Hepatocyte (in vitro differentiated cells): ENCODE measurements at regions not wholly inside any gene's neighbourhood (a gene's known extent, or its start where the extent isn't known, plus 50 kb on each side); places are given as distances from the start of the nearest gene placed in this dataset.

Experiments used
- DNase-seq: peaks from one replicate; pipeline ENCODE4 v3.0.0-alpha.2; 2016; ENCODE audit warnings: low spot score
- H2AFZ ChIP-seq: fragments of 200-600 bp; sonication (generic); 2 replicates; pipeline ENCODE4 v1.6.0; 2016; ENCODE audit warnings: antibody characterized with exemption, mild to moderate bottlenecking
- H3K27ac ChIP-seq: fragments of 200-600 bp; sonication (generic); 2 replicates; pipeline ENCODE4 v1.5.1; 2016; ENCODE audit warnings: mild to moderate bottlenecking
- H3K27me3 ChIP-seq: fragments of 200-600 bp; sonication (generic); 2 replicates; pipeline ENCODE4 v1.6.1; 2016
- H3K36me3 ChIP-seq: fragments of 200-600 bp; sonication (generic); replicated peaks from 2 replicates; pipeline ENCODE4 v1.5.1; 2016; ENCODE audit warnings: low read depth; ENCODE audit not compliant: insufficient read depth
- H3K4me1 ChIP-seq: fragments of 200-600 bp; sonication (generic); 2 replicates; pipeline ENCODE4 v1.5.1; 2016; ENCODE audit warnings: mild to moderate bottlenecking, moderate library complexity; ENCODE audit not compliant: insufficient read depth
- H3K4me2 ChIP-seq: fragments of 200-600 bp; sonication (generic); 2 replicates; pipeline ENCODE4 v1.6.0; 2016
- H3K4me3 ChIP-seq: fragments of 200-600 bp; sonication (generic); 2 replicates; pipeline ENCODE4 v1.5.1; 2016; ENCODE audit warnings: mild to moderate bottlenecking
- H3K79me2 ChIP-seq: fragments of 200-600 bp; sonication (generic); 2 replicates; pipeline ENCODE4 v1.6.0; 2017; ENCODE audit warnings: mild to moderate bottlenecking
- H3K9me2 ChIP-seq: fragments of 200-600 bp; sonication (generic); replicated peaks from 2 replicates; pipeline ENCODE4 v1.6.0; 2017; ENCODE audit warnings: mild to moderate bottlenecking; ENCODE audit not compliant: insufficient read depth
- H3K9me3 ChIP-seq: fragments of 200-600 bp; sonication (generic); 2 replicates; pipeline ENCODE4 v1.5.1; 2016; ENCODE audit warnings: low read depth, mild to moderate bottlenecking
- H4K20me1 ChIP-seq: fragments of 200-600 bp; sonication (generic); 2 replicates; pipeline ENCODE4 v1.6.0; 2016; ENCODE audit warnings: mild to moderate bottlenecking; ENCODE audit not compliant: insufficient read depth, poor library complexity, severe bottlenecking
- EZH2 ChIP-seq: fragments of 200-600 bp; sonication (generic); IDR thresholded peaks from 2 replicates; pipeline ENCODE4 v1.6.1; 2016; ENCODE audit warnings: antibody characterized with exemption, mild to moderate bottlenecking, borderline replicate concordance
- EZH2phosphoT487 ChIP-seq: fragments of 200-600 bp; sonication (generic); IDR thresholded peaks from one replicate; pipeline ENCODE4 v1.6.1; 2018; ENCODE audit warnings: antibody characterized with exemption, mild to moderate bottlenecking, low read depth, moderate library complexity; ENCODE audit not compliant: unreplicated experiment, severe bottlenecking
- WGBS: methylation state at CpG from one replicate; pipeline ENCODE4 v1.1.6; 2016; ENCODE audit warnings: low lambda C conversion rate; ENCODE audit errors: missing lambda C conversion rate; 5-methylcytosine and 5-hydroxymethylcytosine counted together
- TF ChIP-seq, protein P1 (sequence below): fragments of 200-600 bp; sonication (generic); IDR thresholded peaks from 2 replicates; pipeline ENCODE4 v1.5.1; 2016; ENCODE audit warnings: antibody characterized with exemption, mild to moderate bottlenecking; ENCODE audit not compliant: poor library complexity

DNA sequence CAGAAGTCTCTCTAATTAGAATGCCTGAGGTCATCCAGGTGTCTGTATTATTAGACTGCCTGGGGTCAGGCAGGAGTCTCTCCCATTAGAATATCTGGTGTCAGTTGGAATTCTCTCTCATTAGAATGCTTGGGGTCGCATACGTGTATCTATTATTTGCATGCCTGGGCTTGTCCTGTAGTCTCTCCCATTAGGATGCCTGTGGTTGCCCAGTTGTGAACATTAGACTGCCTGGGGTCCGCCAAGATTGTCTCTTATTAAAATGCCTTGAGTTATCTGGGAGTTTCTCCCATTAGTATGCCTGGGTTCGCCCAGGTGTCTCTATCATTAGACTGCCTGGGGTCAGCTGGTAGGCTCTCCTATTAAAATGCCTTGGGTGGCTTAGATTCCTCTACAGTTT lies 1494.7 kb downstream of the UQCRFS1 start:
- 85% methylated on average over 4 of the region's 4 CpGs for WGBS
- no peak for TF ChIP-seq EZH2
- TF ChIP-seq EZH2phosphoT487, result no peak
- TF ChIP-seq, protein P1, sequence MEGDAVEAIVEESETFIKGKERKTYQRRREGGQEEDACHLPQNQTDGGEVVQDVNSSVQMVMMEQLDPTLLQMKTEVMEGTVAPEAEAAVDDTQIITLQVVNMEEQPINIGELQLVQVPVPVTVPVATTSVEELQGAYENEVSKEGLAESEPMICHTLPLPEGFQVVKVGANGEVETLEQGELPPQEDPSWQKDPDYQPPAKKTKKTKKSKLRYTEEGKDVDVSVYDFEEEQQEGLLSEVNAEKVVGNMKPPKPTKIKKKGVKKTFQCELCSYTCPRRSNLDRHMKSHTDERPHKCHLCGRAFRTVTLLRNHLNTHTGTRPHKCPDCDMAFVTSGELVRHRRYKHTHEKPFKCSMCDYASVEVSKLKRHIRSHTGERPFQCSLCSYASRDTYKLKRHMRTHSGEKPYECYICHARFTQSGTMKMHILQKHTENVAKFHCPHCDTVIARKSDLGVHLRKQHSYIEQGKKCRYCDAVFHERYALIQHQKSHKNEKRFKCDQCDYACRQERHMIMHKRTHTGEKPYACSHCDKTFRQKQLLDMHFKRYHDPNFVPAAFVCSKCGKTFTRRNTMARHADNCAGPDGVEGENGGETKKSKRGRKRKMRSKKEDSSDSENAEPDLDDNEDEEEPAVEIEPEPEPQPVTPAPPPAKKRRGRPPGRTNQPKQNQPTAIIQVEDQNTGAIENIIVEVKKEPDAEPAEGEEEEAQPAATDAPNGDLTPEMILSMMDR, result no peak
- H3K9me2 ChIP-seq, result no peaks in the 10 kb centered on the region
- H3K27ac ChIP-seq, result no peak overlapping the region
- H4K20me1 ChIP-seq, result no peaks in the 10 kb centered on the region
- no peaks in the 10 kb centered on the region for H3K36me3 ChIP-seq
- no peaks in the 10 kb centered on the region for H3K4me1 ChIP-seq
- no peaks in the 10 kb centered on the region for H3K27me3 ChIP-seq
- H3K79me2 ChIP-seq, result no peaks in the 10 kb centered on the region
- H2AFZ ChIP-seq, result no peak overlapping the region
- H3K4me2 ChIP-seq, result no peak overlapping the region
- no peak overlapping the region for H3K4me3 ChIP-seq
- H3K9me3 ChIP-seq, result peaks cover 12% of the 10 kb centered on the region
- DNase-seq, result no peak

DNA sequence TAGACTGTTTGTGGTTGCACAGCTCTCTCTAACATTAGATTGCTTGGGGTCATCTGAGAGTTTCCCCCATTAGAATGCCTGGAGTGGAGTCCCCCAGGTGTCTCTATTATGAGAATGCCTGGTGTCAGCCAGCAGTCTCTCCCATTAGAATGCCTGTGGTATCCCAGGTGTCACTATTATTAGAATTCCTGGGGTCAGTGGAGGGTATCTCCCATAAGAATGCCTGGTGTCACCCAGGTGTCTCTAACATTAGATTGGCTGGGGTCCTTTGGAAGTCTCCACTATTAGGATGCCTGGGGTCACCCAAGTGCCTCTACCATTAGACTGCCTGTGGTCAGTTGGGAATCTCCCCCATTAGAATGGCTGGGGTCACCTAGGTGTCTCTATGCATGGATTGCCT lies 1495.1 kb downstream of the UQCRFS1 start:
- Histone ChIP-seq H3K27ac (no peak overlapping the region), H3K27me3 (no peaks in the 10 kb centered on the region), H3K9me2 (no peaks in the 10 kb centered on the region), H4K20me1 (no peaks in the 10 kb centered on the region), H3K4me3 (no peak overlapping the region), H3K4me1 (no peaks in the 10 kb centered on the region), H3K9me3 (peaks cover 12% of the 10 kb centered on the region), H3K36me3 (no peaks in the 10 kb centered on the region), H3K4me2 (no peak overlapping the region), H2AFZ (no peak overlapping the region), H3K79me2 (no peaks in the 10 kb centered on the region)
- DNase-seq, result no peak
- TF ChIP-seq EZH2, result no peak
- no peak for TF ChIP-seq EZH2phosphoT487
- TF ChIP-seq, protein P1, result no peak

DNA sequence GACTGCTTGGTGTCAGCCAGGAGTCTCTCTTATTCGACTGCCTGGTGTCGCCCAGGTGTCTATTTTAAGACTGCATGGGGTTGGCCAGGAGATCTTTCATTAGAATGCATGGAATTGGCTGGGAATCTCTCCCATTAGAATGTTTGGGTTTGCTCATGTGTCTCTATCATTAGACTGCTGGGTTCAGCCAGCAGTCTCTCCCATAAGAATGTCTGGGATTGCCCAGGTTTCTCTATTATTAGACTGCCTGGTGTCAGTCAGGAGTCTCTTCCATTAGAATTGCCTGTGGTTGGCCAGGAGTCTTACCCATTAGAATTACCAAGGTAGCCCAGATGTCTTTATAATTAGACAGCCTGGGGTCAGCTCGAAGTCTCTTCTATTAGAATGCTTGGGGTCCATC lies 1496.0 kb downstream of the UQCRFS1 start:
- no peaks in the 10 kb centered on the region for H4K20me1 ChIP-seq
- H3K27me3 ChIP-seq, result no peaks in the 10 kb centered on the region
- 58% methylated on average over 3 of the region's 3 CpGs for WGBS
- no peak overlapping the region for H2AFZ ChIP-seq
- H3K4me1 ChIP-seq, result no peaks in the 10 kb centered on the region
- H3K4me3 ChIP-seq, result no peak overlapping the region
- no peak for DNase-seq
- peaks cover 12% of the 10 kb centered on the region for H3K9me3 ChIP-seq
- H3K36me3 ChIP-seq, result no peaks in the 10 kb centered on the region
- H3K9me2 ChIP-seq, result no peaks in the 10 kb centered on the region
- no peak overlapping the region for H3K27ac ChIP-seq
- H3K79me2 ChIP-seq, result no peaks in the 10 kb centered on the region
- H3K4me2 ChIP-seq, result no peak overlapping the region
- TF ChIP-seq EZH2phosphoT487 (no peak), EZH2 (no peak)
- TF ChIP-seq, protein P1, result no peak

DNA sequence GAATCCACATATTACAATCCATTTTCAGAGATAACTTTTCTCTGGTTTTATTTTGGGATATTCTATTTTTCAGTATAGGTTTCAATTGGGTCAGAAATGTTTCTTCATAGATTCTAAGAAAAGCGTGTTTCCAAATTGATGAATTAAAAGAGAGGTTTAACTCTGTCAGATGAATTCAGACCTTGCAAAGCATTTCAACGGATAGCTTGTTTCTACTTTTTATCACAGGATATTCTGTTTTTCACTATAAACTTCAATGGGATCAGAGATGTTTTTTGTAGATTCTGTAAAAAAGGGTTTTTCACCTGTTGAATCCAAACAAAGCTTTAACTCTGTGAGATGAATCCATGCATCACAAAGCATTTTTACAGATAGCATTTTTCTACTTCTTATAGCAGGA lies 1498.1 kb downstream of the UQCRFS1 start:
- no peaks in the 10 kb centered on the region for H3K4me1 ChIP-seq
- no peak for DNase-seq
- TF ChIP-seq EZH2 (no peak), EZH2phosphoT487 (no peak)
- TF ChIP-seq, protein P1, result no peak
- H3K36me3 ChIP-seq, result no peaks in the 10 kb centered on the region
- no peak overlapping the region for H3K4me3 ChIP-seq
- H3K27me3 ChIP-seq, result no peaks in the 10 kb centered on the region
- WGBS, result 77% methylated on average over 2 of the region's 2 CpGs
- no peaks in the 10 kb centered on the region for H4K20me1 ChIP-seq
- no peaks in the 10 kb centered on the region for H3K9me2 ChIP-seq
- H3K9me3 ChIP-seq, result peaks cover 9% of the 10 kb centered on the region
- H3K4me2 ChIP-seq, result no peak overlapping the region
- H2AFZ ChIP-seq, result no peak overlapping the region
- H3K27ac ChIP-seq, result no peak overlapping the region
- no peaks in the 10 kb centered on the region for H3K79me2 ChIP-seq
